ENCODE measurements at regions not wholly inside any gene's neighbourhood (a gene's known extent, or its start where the extent isn't known, plus 50 kb on each side); places are given as distances from the start of the nearest gene placed in this dataset.
"Not testable (repeated sequence)": the region's sequence is repeated elsewhere in the genome, so short reads cannot be mapped to it uniquely, and the experiment has no call there.

DNA sequence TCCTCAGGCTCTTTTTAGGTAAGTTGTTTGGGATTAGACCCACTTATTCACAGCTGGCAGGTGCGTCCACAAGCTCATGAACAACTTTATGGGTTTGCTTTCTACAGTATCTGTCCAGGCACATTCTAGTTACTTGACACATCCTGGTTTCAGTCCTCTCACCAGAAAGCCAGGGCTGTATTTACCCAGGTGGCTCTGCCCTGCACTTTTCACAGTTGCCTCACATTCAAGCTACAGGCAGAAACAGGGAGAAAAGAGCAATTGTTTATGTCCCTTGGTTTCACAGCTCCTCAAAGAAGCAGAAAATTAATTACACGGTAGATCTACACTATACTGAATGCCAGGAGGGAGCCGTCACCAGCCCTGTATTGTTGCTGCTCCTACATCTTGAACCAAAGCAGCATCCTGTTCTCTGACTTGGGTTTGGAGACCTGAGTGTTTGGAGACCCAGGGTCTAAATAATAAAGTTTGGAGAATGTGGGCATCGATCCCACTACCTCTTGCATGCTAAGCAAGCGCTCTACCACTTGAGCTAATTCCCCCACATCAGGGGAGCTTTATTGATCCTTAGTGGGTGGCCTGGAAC is 159.2 kb upstream of the ZNF322 start:
- H3K4me1 ChIP-seq (ENCODE audit: control insufficient read depth, insufficient read depth, low read length, poor library complexity, severe bottlenecking); H3K9me3 ChIP-seq (ENCODE audit: control insufficient read depth in 2 of 2, low read length in 2 of 2); DNase-seq; H3K4me3 ChIP-seq (ENCODE audit: low read depth, low read length); H3K27me3 ChIP-seq (ENCODE audit: control insufficient read depth, insufficient read depth, low read length); H3K27ac Mint-ChIP-seq; H3K36me3 Mint-ChIP-seq; H3K4me1 Mint-ChIP-seq; H3K27me3 Mint-ChIP-seq; H3K4me3 Mint-ChIP-seq; ATAC-seq (ENCODE audit: low read depth in 2 of 2); H3K36me3 ChIP-seq (ENCODE audit: control insufficient read depth, insufficient read depth, low read length); H3K27ac ChIP-seq (ENCODE audit: insufficient read depth, low read length, poor library complexity, severe bottlenecking); H3K9me3 Mint-ChIP-seq: not testable (repeated sequence)

DNA sequence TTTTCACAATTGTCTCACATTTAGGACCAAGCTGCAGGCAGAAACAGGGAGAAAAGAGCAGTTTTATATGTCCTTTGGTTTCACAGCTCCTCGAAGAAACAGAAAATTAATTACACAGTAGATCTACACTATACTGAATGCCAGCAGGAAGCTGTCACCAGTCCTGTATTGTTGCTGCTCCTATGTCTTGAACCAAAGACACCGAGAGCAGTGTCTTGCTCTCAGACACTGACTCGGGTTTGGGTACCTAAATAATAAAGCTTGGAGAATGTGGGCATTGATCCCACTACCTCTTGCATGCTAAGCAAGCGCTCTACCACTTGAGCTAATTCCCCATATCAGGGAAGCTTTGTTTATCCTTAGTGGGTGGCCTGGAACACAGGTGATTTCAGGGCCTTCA is 168.4 kb upstream of the ZNF322 start:
- not testable (repeated sequence) for H3K36me3 Mint-ChIP-seq; H3K4me1 Mint-ChIP-seq; DNase-seq; H3K36me3 ChIP-seq (ENCODE audit: control insufficient read depth, insufficient read depth, low read length); H3K27ac ChIP-seq (ENCODE audit: insufficient read depth, low read length, poor library complexity, severe bottlenecking); H3K4me3 Mint-ChIP-seq; ATAC-seq (ENCODE audit: low read depth in 2 of 2); H3K4me3 ChIP-seq (ENCODE audit: low read depth, low read length); H3K9me3 Mint-ChIP-seq; H3K4me1 ChIP-seq (ENCODE audit: control insufficient read depth, insufficient read depth, low read length, poor library complexity, severe bottlenecking); H3K9me3 ChIP-seq (ENCODE audit: control insufficient read depth in 2 of 2, low read length in 2 of 2); H3K27me3 Mint-ChIP-seq; H3K27ac Mint-ChIP-seq; H3K27me3 ChIP-seq (ENCODE audit: control insufficient read depth, insufficient read depth, low read length)

DNA sequence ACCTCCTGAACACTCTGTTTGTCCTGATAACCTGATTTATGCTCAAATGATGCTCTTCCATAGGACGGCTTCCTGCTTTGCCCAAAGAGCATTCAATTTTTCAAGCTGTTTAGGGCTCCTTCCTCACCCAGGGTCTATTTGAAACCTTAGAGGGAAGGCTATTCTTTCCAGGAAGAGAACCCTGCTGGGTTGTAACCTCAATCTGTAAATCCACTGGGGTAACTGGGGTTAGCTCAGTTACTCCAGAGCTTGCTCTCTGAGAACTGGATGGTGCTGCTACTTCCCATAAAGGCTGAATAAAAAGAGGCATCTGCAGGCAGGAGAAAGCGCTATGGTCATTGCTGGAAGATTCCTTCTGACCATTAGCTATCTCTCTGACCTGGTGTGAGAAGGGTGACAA is 169.9 kb upstream of the ZNF322 start:
- not testable (repeated sequence) for H3K4me3 ChIP-seq (ENCODE audit: low read depth, low read length); H3K27ac Mint-ChIP-seq; H3K27me3 Mint-ChIP-seq; H3K4me1 Mint-ChIP-seq; H3K4me3 Mint-ChIP-seq; ATAC-seq (ENCODE audit: low read depth in 2 of 2); H3K36me3 Mint-ChIP-seq; H3K27ac ChIP-seq (ENCODE audit: insufficient read depth, low read length, poor library complexity, severe bottlenecking); DNase-seq; H3K36me3 ChIP-seq (ENCODE audit: control insufficient read depth, insufficient read depth, low read length); H3K9me3 Mint-ChIP-seq; H3K4me1 ChIP-seq (ENCODE audit: control insufficient read depth, insufficient read depth, low read length, poor library complexity, severe bottlenecking); H3K9me3 ChIP-seq (ENCODE audit: control insufficient read depth in 2 of 2, low read length in 2 of 2); H3K27me3 ChIP-seq (ENCODE audit: control insufficient read depth, insufficient read depth, low read length)

DNA sequence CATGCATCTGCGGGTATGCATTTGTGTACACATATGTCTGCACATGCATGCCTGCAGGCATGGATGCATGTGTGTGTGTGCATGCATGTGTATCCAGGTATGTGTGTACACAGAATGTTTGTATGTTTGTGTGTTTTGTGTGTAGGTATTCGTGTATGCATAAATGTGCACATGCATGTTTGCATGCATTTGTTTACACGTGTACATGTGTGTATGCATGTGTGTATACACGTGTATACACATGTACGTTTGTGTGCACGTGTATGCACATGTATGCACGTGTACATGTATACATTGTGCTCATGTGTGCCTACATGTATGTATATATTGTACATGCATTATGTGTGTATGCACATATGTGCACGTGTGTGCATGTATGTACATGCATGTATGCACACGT is 171.4 kb upstream of the ZNF322 start:
- H3K4me1 ChIP-seq (ENCODE audit: control insufficient read depth, insufficient read depth, low read length, poor library complexity, severe bottlenecking); H3K4me3 Mint-ChIP-seq; H3K27me3 Mint-ChIP-seq; H3K27ac ChIP-seq (ENCODE audit: insufficient read depth, low read length, poor library complexity, severe bottlenecking); H3K36me3 ChIP-seq (ENCODE audit: control insufficient read depth, insufficient read depth, low read length); H3K4me3 ChIP-seq (ENCODE audit: low read depth, low read length); H3K36me3 Mint-ChIP-seq; H3K9me3 Mint-ChIP-seq; DNase-seq; ATAC-seq (ENCODE audit: low read depth in 2 of 2); H3K9me3 ChIP-seq (ENCODE audit: control insufficient read depth in 2 of 2, low read length in 2 of 2); H3K4me1 Mint-ChIP-seq; H3K27me3 ChIP-seq (ENCODE audit: control insufficient read depth, insufficient read depth, low read length); H3K27ac Mint-ChIP-seq: not testable (repeated sequence)

DNA sequence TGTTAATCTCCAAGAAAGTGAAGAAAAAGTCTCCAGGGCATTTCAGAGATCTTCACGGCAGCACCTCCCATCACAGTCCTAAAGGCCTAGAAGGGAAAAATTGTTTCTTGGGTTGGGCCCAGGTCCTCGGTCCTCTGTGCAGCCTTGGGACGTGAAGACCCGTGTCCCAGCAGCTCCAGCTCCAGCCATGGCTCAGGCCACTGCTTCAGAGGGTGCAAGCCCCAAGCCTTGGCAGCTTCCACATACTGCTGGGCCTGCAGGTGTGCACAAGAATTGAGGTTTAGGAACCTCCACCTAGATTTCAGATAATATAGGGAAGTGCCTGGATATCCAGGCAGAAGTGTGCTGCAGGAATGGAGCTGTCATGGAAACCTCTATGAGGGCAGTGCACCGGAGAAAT is 176.2 kb upstream of the ZNF322 start:
- H3K9me3 Mint-ChIP-seq; H3K4me3 ChIP-seq (ENCODE audit: low read depth, low read length); H3K9me3 ChIP-seq (ENCODE audit: control insufficient read depth in 2 of 2, low read length in 2 of 2); H3K36me3 ChIP-seq (ENCODE audit: control insufficient read depth, insufficient read depth, low read length); H3K4me3 Mint-ChIP-seq; DNase-seq; H3K27ac ChIP-seq (ENCODE audit: insufficient read depth, low read length, poor library complexity, severe bottlenecking); H3K27me3 ChIP-seq (ENCODE audit: control insufficient read depth, insufficient read depth, low read length); ATAC-seq (ENCODE audit: low read depth in 2 of 2); H3K4me1 Mint-ChIP-seq; H3K27ac Mint-ChIP-seq; H3K27me3 Mint-ChIP-seq; H3K36me3 Mint-ChIP-seq; H3K4me1 ChIP-seq (ENCODE audit: control insufficient read depth, insufficient read depth, low read length, poor library complexity, severe bottlenecking): not testable (repeated sequence)

DNA sequence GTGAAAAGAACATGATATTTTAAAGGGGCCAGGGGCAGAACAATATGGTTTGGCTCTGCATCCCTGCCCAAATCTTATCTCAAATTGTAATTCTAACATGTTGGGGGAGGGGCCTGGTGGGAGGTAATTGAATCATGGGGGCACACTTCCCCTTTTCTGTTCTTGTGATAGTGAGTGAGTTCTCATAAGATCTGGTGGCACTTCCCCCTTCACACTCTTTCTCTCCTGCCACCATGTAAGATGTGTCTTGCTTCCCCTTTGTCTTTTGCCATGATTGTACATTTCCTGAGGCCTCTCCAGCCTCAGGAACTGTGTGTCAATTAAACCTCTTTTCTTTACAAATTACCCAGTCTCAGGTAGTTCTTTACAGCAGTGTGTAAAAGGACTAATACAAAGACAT is 177.1 kb upstream of the ZNF322 start:
- H3K9me3 Mint-ChIP-seq; H3K36me3 Mint-ChIP-seq; H3K27ac Mint-ChIP-seq; H3K4me3 Mint-ChIP-seq; H3K27me3 Mint-ChIP-seq; H3K9me3 ChIP-seq (ENCODE audit: control insufficient read depth in 2 of 2, low read length in 2 of 2); ATAC-seq (ENCODE audit: low read depth in 2 of 2); H3K27me3 ChIP-seq (ENCODE audit: control insufficient read depth, insufficient read depth, low read length); H3K4me3 ChIP-seq (ENCODE audit: low read depth, low read length); H3K4me1 Mint-ChIP-seq; H3K4me1 ChIP-seq (ENCODE audit: control insufficient read depth, insufficient read depth, low read length, poor library complexity, severe bottlenecking); H3K36me3 ChIP-seq (ENCODE audit: control insufficient read depth, insufficient read depth, low read length); DNase-seq; H3K27ac ChIP-seq (ENCODE audit: insufficient read depth, low read length, poor library complexity, severe bottlenecking): not testable (repeated sequence)

DNA sequence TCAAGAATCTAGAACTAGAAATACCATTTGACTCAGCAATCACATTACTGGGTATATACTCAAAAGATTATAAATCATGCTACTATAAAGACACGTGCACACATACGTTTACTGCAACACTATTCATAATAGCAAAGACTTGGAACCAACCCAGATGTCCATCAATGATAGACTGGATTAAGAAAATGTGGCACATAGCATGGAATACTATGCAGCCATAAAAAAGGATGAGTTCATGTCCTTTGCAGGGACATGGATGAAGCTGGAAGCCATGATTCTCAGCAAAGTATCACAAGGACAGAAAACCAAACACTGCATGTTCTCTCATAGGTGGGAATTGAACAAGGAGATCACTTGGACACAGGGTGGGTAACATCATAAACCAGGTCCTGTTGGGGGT is 185.3 kb upstream of the ZNF322 start:
- not testable (repeated sequence) for H3K36me3 Mint-ChIP-seq; ATAC-seq (ENCODE audit: low read depth in 2 of 2); DNase-seq; H3K36me3 ChIP-seq (ENCODE audit: control insufficient read depth, insufficient read depth, low read length); H3K4me1 ChIP-seq (ENCODE audit: control insufficient read depth, insufficient read depth, low read length, poor library complexity, severe bottlenecking); H3K27ac ChIP-seq (ENCODE audit: insufficient read depth, low read length, poor library complexity, severe bottlenecking); H3K27me3 Mint-ChIP-seq; H3K9me3 ChIP-seq (ENCODE audit: control insufficient read depth in 2 of 2, low read length in 2 of 2); H3K4me1 Mint-ChIP-seq; H3K27me3 ChIP-seq (ENCODE audit: control insufficient read depth, insufficient read depth, low read length); H3K9me3 Mint-ChIP-seq; H3K27ac Mint-ChIP-seq; H3K4me3 Mint-ChIP-seq; H3K4me3 ChIP-seq (ENCODE audit: low read depth, low read length)

DNA sequence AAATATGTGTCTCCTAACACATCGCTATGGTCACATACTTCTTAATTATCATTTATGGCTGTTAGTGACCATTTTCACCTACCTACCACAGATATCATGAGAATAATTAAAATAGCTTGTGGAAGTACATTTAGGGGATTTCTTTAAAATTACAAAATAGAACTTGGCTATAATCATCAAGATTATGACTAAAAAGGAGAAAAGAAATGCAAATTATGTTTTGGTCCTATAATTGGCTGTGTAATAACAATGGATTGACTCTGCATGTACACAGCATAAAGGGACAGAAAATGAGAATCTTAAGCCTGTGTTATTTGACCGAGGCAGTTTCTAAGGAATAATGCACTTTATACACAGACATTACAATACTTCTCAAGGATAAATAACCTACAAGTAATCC is 197.7 kb upstream of the ZNF322 start:
- not testable (repeated sequence) for H3K4me1 ChIP-seq (ENCODE audit: control insufficient read depth, insufficient read depth, low read length, poor library complexity, severe bottlenecking); H3K9me3 Mint-ChIP-seq; H3K36me3 ChIP-seq (ENCODE audit: control insufficient read depth, insufficient read depth, low read length); H3K4me3 ChIP-seq (ENCODE audit: low read depth, low read length); ATAC-seq (ENCODE audit: low read depth in 2 of 2); H3K9me3 ChIP-seq (ENCODE audit: control insufficient read depth in 2 of 2, low read length in 2 of 2); DNase-seq; H3K36me3 Mint-ChIP-seq; H3K27me3 ChIP-seq (ENCODE audit: control insufficient read depth, insufficient read depth, low read length); H3K4me3 Mint-ChIP-seq; H3K27ac Mint-ChIP-seq; H3K27me3 Mint-ChIP-seq; H3K4me1 Mint-ChIP-seq; H3K27ac ChIP-seq (ENCODE audit: insufficient read depth, low read length, poor library complexity, severe bottlenecking)

All from CD4-positive, CD25-positive, alpha-beta regulatory T cell (primary cell).